Posterior cingulate gyrus (tissue), 11 donors: ENCODE measurements at regions not wholly inside any gene's neighbourhood (a gene's known extent, or its start where the extent isn't known, plus 50 kb on each side); places are given as distances from the start of the nearest gene placed in this dataset.

Experiments used
- DNase-seq, 10 donors: peaks; one replicate each; pipeline versions ENCODE4 v3.0.0 to v3.0.0-alpha.2; 2020 to 2021; ENCODE audit warnings: mixed read lengths in 3 of 10
- intact Hi-C: fragments of 100-400 bp; cut with DNase I; formaldehyde crosslinking; loops from one replicate; pipeline ENCODE4 v1.15.1; 2023

- DNase-seq = no peak
- intact Hi-C loops = no loop called here
Observed at GRCh38 chr3:148395821-148396220, 301.9 kb upstream of the AGTR1 start.

- intact Hi-C loops = no loop called here
- DNase-seq = no peak
Observed at GRCh38 chr3:148400754-148401153, 296.9 kb upstream of the AGTR1 start.

GRCh38 chr3:148408667-148409066, 289.0 kb upstream of the AGTR1 start:
- no peak for DNase-seq
- intact Hi-C loops = no loop called here

GRCh38 chr3:148420242-148420641, 277.5 kb upstream of the AGTR1 start:
- no peak for DNase-seq
- intact Hi-C loops = no loop called here

- intact Hi-C loops = no loop called here
- DNase-seq = no peak
Observed at GRCh38 chr3:148428862-148429605, 268.7 kb upstream of the AGTR1 start.

GRCh38 chr3:148433665-148434064, 264.0 kb upstream of the AGTR1 start:
- intact Hi-C loops = no loop called here
- DNase-seq = no peak

GRCh38 chr3:148435534-148435933, 262.2 kb upstream of the AGTR1 start:
- intact Hi-C loops = no loop called here
- DNase-seq = no peak

GRCh38 chr3:148439254-148439822, 258.4 kb upstream of the AGTR1 start:
- no peak for DNase-seq
- intact Hi-C loops = no loop called here

GRCh38 chr3:148441191-148441590, 256.5 kb upstream of the AGTR1 start:
- no peak for DNase-seq
- intact Hi-C loops = no loop called here

GRCh38 chr3:148450819-148451218, 246.9 kb upstream of the AGTR1 start:
- DNase-seq = peak in 1 of 10 donors; percentile 34
- intact Hi-C loops = no loop called here

GRCh38 chr3:148451969-148452368, 245.7 kb upstream of the AGTR1 start:
- intact Hi-C loops = no loop called here
- DNase-seq = no peak

GRCh38 chr3:148453781-148454191, 243.9 kb upstream of the AGTR1 start:
- no peak for DNase-seq
- intact Hi-C loops = no loop called here

- intact Hi-C loops = no loop called here
- no peak for DNase-seq
Observed at GRCh38 chr3:148455098-148455497, 242.6 kb upstream of the AGTR1 start.

GRCh38 chr3:148457886-148458285, 239.8 kb upstream of the AGTR1 start:
- DNase-seq = no peak
- intact Hi-C loops = no loop called here

GRCh38 chr3:148459931-148460513, 237.7 kb upstream of the AGTR1 start:
- intact Hi-C loops = no loop called here
- no peak for DNase-seq

- intact Hi-C loops = no loop called here
- DNase-seq = no peak
Observed at GRCh38 chr3:148460686-148461085, 237.0 kb upstream of the AGTR1 start.

- DNase-seq = no peak
- intact Hi-C loops = no loop called here
Observed at GRCh38 chr3:148464246-148464645, 233.5 kb upstream of the AGTR1 start.

- no peak for DNase-seq
- intact Hi-C loops = no loop called here
Observed at GRCh38 chr3:148466143-148466542, 231.6 kb upstream of the AGTR1 start.

GRCh38 chr3:148466980-148467740, 230.5 kb upstream of the AGTR1 start:
- DNase-seq = no peak
- intact Hi-C loops = no loop called here

- DNase-seq = no peak
- intact Hi-C loops = no loop called here
Observed at GRCh38 chr3:148477375-148477774, 220.3 kb upstream of the AGTR1 start.

GRCh38 chr3:148493631-148494030, 204.1 kb upstream of the AGTR1 start:
- intact Hi-C loops = no loop called here
- no peak for DNase-seq
